Cardiac muscle cell (in vitro differentiated cells and primary cell): ENCODE measurements at regions not wholly inside any gene's neighbourhood (a gene's known extent, or its start where the extent isn't known, plus 50 kb on each side); places are given as distances from the start of the nearest gene placed in this dataset.

ENCODE experiments used
- DNase-seq, 2 donors: peaks; one replicate each; pipeline versions ENCODE4 v3.0.0 to v3.0.0-alpha.2; 2010 to 2017; ENCODE audit warnings: low read depth in 1 of 2, low spot score in 1 of 2
- H3K27ac ChIP-seq: fragments of 200-600 bp; sonication (generic); 2 replicates; pipeline ENCODE4 v1.5.1; 2016
- H3K27me3 ChIP-seq: fragments of 200-600 bp; sonication (generic); 2 replicates; pipeline ENCODE4 v1.6.0; 2016; ENCODE audit warnings: control low read depth
- H3K36me3 ChIP-seq: fragments of 200-600 bp; sonication (generic); 2 replicates; pipeline ENCODE4 v1.5.1; 2016; ENCODE audit warnings: control low read depth
- H3K4me1 ChIP-seq: fragments of 200-600 bp; sonication (generic); 2 replicates; pipeline ENCODE4 v1.8.1; 2017; ENCODE audit warnings: low read depth, mild to moderate bottlenecking, mixed run types
- H3K4me3 ChIP-seq: fragments of 200-600 bp; sonication (generic); 2 replicates; pipeline ENCODE4 v1.5.1; 2016; ENCODE audit warnings: mild to moderate bottlenecking
- H3K9me3 ChIP-seq: fragments of 200-600 bp; sonication (generic); 2 replicates; pipeline ENCODE4 v1.5.1; 2017; ENCODE audit warnings: low read depth, mild to moderate bottlenecking, control low read depth
- TF ChIP-seq, protein P1 (sequence below): IDR thresholded peaks from 2 replicates; pipeline ENCODE4 v1.5.1; 2012; ENCODE audit warnings: low read depth, mild to moderate bottlenecking, low read length

DNA sequence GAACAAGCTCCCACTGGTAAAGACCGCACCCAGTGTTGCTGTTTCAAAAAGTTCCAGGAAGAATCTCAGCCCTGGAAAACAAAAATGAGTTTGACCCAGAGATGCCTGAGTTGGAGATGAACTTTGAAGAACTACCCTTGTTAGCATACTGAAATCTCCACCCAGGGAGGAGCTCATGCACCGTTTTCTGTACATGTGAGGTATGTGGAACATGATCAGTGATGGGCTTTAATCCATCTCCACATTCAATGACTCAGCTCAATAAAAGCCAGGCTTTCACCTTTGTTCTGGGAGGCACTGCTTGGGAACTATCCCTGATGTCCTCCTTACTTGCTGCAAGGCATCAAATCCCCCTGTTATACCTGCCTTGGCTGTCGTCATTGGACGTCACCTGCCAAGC is 279.9 kb downstream of the UQCRFS1 start:
- Histone ChIP-seq H3K4me3 (no peak overlapping the region), H3K36me3 (no peaks in the 10 kb centered on the region), H3K27me3 (no peaks in the 10 kb centered on the region), H3K27ac (no peak overlapping the region), H3K4me1 (no peaks in the 10 kb centered on the region), H3K9me3 (no peaks in the 10 kb centered on the region)
- DNase-seq: no peak
- TF ChIP-seq, protein P1, sequence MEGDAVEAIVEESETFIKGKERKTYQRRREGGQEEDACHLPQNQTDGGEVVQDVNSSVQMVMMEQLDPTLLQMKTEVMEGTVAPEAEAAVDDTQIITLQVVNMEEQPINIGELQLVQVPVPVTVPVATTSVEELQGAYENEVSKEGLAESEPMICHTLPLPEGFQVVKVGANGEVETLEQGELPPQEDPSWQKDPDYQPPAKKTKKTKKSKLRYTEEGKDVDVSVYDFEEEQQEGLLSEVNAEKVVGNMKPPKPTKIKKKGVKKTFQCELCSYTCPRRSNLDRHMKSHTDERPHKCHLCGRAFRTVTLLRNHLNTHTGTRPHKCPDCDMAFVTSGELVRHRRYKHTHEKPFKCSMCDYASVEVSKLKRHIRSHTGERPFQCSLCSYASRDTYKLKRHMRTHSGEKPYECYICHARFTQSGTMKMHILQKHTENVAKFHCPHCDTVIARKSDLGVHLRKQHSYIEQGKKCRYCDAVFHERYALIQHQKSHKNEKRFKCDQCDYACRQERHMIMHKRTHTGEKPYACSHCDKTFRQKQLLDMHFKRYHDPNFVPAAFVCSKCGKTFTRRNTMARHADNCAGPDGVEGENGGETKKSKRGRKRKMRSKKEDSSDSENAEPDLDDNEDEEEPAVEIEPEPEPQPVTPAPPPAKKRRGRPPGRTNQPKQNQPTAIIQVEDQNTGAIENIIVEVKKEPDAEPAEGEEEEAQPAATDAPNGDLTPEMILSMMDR: no peak

DNA sequence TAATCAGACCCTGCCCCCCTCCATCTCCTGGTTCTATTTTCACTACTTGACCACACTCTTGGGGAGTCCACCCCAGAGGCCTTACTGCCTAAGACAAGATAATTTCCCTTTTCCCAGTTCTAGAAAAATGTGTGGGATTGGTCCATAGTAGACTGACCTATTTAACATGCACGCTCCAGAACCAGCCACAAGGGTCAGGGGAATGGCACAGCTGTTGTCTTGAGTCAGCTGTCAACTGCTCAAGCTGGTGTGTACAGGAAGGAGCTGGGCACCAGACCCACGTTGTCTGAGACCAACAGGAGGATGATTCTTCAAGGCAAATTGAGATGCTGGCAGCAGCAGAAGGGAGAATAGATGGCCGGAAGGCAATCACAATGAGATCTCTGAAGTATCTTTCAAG is 280.5 kb downstream of the UQCRFS1 start:
- Histone ChIP-seq H3K9me3 (no peaks in the 10 kb centered on the region), H3K4me1 (no peaks in the 10 kb centered on the region), H3K27ac (no peak overlapping the region), H3K27me3 (no peaks in the 10 kb centered on the region), H3K4me3 (no peak overlapping the region), H3K36me3 (no peaks in the 10 kb centered on the region)
- no peak for DNase-seq
- TF ChIP-seq, protein P1: no peak

DNA sequence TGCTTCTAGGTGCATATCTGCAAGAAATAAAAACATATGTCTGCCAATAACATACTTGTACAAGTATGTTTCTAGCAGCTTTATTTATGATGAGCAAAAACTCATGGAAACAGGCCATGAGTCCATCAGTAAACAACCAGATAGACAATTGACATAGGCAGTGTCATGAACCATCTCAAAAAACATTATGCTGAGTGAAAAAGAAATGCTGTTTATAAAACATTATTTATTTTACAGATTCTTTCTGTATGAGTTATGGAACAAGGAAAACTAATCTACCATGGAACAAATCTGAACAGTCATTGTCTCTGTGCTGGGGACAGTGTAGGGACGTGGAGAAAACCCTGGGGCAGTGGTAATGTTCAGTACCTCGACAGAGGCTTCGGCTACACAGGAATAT is 283.9 kb downstream of the UQCRFS1 start:
- DNase-seq: no peak
- TF ChIP-seq, protein P1: no peak
- Histone ChIP-seq H3K27ac (no peak overlapping the region), H3K27me3 (no peaks in the 10 kb centered on the region), H3K4me1 (no peaks in the 10 kb centered on the region), H3K9me3 (no peaks in the 10 kb centered on the region), H3K4me3 (no peak overlapping the region), H3K36me3 (no peaks in the 10 kb centered on the region)

DNA sequence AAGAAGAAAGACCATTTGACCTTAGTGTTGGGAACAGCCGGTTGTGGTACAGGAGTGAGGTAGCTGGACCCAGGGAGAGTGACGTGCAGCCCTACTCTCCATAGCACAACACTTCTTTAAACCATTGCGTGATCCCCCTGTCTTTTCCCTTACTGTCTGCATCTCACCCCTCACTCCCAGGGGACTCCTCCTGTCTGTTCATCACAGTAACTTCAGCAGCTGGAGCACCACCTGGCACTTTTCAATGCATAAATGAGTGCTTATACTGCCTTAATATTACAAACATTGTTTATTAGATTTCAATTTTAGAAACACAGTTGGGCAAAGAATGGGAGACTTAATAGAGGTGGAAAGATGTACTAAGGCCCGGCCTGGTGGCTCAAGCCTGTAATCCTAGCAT is 285.5 kb downstream of the UQCRFS1 start:
- H3K9me3 ChIP-seq: no peaks in the 10 kb centered on the region
- no peaks in the 10 kb centered on the region for H3K27me3 ChIP-seq
- no peaks in the 10 kb centered on the region for H3K4me1 ChIP-seq
- H3K36me3 ChIP-seq: no peaks in the 10 kb centered on the region
- TF ChIP-seq, protein P1: no peak
- H3K4me3 ChIP-seq: no peak overlapping the region
- no peak overlapping the region for H3K27ac ChIP-seq
- no peak for DNase-seq

DNA sequence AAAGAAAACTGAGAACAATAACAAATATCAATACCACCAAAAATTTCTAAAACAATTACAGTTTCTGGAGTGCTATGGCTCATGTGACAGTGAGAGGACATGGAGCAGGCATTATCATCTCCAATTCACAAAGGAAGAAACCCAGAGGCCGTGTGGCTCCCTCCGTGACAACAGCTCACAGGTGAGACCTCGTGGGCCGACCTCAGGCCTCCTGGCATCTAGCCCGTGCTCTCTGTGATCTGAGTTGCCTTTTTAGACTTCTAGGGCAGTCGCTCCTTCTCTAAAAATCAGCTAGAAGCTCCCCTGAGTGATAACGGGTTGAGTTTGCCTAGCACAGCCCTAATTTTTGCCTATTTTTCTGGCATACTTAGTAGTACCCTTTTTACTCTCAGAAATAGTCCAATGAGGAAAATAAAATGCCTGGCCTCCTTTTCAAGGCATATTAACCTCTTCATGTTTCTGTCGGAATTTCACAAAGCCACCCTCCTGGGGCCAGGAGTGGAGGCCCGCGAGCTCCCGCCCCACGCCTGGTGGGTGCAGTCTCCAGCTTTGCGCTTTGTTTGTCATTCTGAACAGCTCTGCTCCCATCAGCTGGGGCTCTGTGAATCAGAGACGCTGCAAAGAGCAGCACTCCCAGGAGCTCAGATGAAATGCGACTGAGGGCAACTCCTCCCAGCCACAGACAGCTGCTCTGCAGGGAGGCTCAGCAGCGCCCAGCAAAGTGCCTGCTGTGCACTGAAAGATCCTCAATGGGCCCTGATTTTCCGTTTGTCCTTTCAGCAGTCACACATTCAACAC is 292.5 kb downstream of the UQCRFS1 start:
- no peaks in the 10 kb centered on the region for H3K27me3 ChIP-seq
- H3K27ac ChIP-seq: no peak overlapping the region
- no peak overlapping the region for H3K4me3 ChIP-seq
- no peaks in the 10 kb centered on the region for H3K9me3 ChIP-seq
- no peaks in the 10 kb centered on the region for H3K4me1 ChIP-seq
- H3K36me3 ChIP-seq: no peaks in the 10 kb centered on the region
- DNase-seq: no peak
- TF ChIP-seq, protein P1: no peak

DNA sequence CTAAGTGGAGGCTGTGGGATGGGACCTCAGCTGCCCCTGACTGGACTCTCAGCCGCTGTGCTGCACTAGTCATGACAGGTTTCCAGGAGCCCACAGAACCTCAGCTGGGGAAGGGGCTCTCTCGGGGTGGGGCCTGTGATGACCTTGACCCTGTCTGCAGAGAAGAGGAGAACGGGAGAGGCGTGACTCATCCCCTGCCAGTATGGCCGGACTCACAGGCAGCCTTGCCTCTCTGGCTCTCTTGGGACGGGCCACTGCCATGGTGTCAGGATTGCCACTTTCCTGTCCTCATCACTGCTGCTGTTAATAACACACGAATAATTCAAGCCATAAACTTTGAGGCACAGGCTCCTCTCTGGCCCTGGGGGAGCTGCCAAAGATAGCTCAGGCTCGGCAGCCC is 295.3 kb downstream of the UQCRFS1 start:
- no peak for DNase-seq
- no peaks in the 10 kb centered on the region for H3K36me3 ChIP-seq
- H3K9me3 ChIP-seq: no peaks in the 10 kb centered on the region
- H3K4me3 ChIP-seq: no peak overlapping the region
- TF ChIP-seq, protein P1: no peak
- H3K4me1 ChIP-seq: no peaks in the 10 kb centered on the region
- no peaks in the 10 kb centered on the region for H3K27me3 ChIP-seq
- no peak overlapping the region for H3K27ac ChIP-seq
